OCI-LY1 (cell line): ENCODE measurements at regions not wholly inside any gene's neighbourhood (a gene's known extent, or its start where the extent isn't known, plus 50 kb on each side); places are given as distances from the start of the nearest gene placed in this dataset.
"Not testable (repeated sequence)": the region's sequence is repeated elsewhere in the genome, so short reads cannot be mapped to it uniquely, and the experiment has no call there.

ENCODE experiments used
- H2AFZ ChIP-seq: fragments of 200-600 bp; sonication (generic), shearing (Covaris generic); 2 replicates; pipeline ENCODE4 v1.6.0; 2014; ENCODE audit warnings: antibody characterized with exemption, mild to moderate bottlenecking, low read length
- H3F3A ChIP-seq: fragments of 200-600 bp; sonication (generic), shearing (Covaris generic); 2 replicates; pipeline ENCODE4 v1.6.0; 2014; ENCODE audit warnings: mild to moderate bottlenecking, antibody characterized with exemption, low read length, moderate library complexity; ENCODE audit not compliant: insufficient read depth
- H3K27ac ChIP-seq: fragments of 200-600 bp; sonication (generic); 2 replicates; pipeline ENCODE4 v1.5.1; 2014; ENCODE audit warnings: low read length, mixed run types, mild to moderate bottlenecking, low read depth; ENCODE audit not compliant: poor library complexity, severe bottlenecking
- H3K27me3 ChIP-seq: fragments of 200-600 bp; sonication (generic); 2 replicates; pipeline ENCODE4 v1.6.0; 2014; ENCODE audit warnings: antibody characterized with exemption, mild to moderate bottlenecking, low read length, moderate library complexity; ENCODE audit not compliant: insufficient read depth
- H3K36me3 ChIP-seq: fragments of 200-600 bp; sonication (generic); 2 replicates; pipeline ENCODE4 v1.6.1; 2014; ENCODE audit warnings: mild to moderate bottlenecking, antibody characterized with exemption, low read length, moderate library complexity, mixed read lengths; ENCODE audit not compliant: insufficient read depth
- H3K4me1 ChIP-seq: fragments of 200-600 bp; sonication (generic); 2 replicates; pipeline ENCODE4 v1.5.1; 2014; ENCODE audit warnings: mild to moderate bottlenecking, low read length, moderate library complexity; ENCODE audit not compliant: insufficient read depth, severe bottlenecking
- H3K4me2 ChIP-seq: fragments of 200-600 bp; sonication (generic), shearing (Covaris generic); 2 replicates; pipeline ENCODE4 v1.6.1; 2014; ENCODE audit warnings: low read length
- H3K4me3 ChIP-seq: fragments of 200-600 bp; sonication (generic); 2 replicates; pipeline ENCODE4 v1.5.1; 2014; ENCODE audit warnings: low read length, low read depth, mild to moderate bottlenecking, mixed read lengths; ENCODE audit not compliant: poor library complexity, severe bottlenecking
- H3K79me2 ChIP-seq: fragments of 200-600 bp; shearing (Covaris generic); 2 replicates; pipeline ENCODE4 v1.6.1; 2016; ENCODE audit warnings: mixed run types, low read length, mixed read lengths; ENCODE audit not compliant: insufficient read depth
- H3K9ac ChIP-seq: fragments of 200-600 bp; sonication (generic), shearing (Covaris generic); 2 replicates; pipeline ENCODE4 v1.6.1; 2014; ENCODE audit warnings: mild to moderate bottlenecking, low read length, mixed read lengths
- H3K9me2 ChIP-seq: fragments of 200-600 bp; sonication (generic), shearing (Covaris generic); 2 replicates; pipeline ENCODE4 v1.6.1; 2014; ENCODE audit warnings: low read depth, mild to moderate bottlenecking, low read length, mixed read lengths
- H3K9me3 ChIP-seq: fragments of 200-600 bp; shearing (Covaris generic); 2 replicates; pipeline ENCODE4 v1.6.1; 2014; ENCODE audit warnings: low read length, mixed read lengths
- H4K20me1 ChIP-seq: fragments of 200-600 bp; sonication (generic), shearing (Covaris generic); 2 replicates; pipeline ENCODE4 v1.6.0; 2016; ENCODE audit warnings: mild to moderate bottlenecking, low read length; ENCODE audit not compliant: insufficient read depth
- CTCF ChIP-seq: fragments of 200-600 bp; sonication (generic), shearing (Covaris generic); IDR thresholded peaks from 2 replicates; pipeline ENCODE4 v1.5.1; 2017; ENCODE audit warnings: mild to moderate bottlenecking, antibody characterized with exemption, low read length, moderate library complexity, mixed read lengths
- EZH2 ChIP-seq: fragments of 200-600 bp; sonication (generic), shearing (Covaris generic); IDR thresholded peaks from 2 replicates; pipeline ENCODE4 v1.8.0; 2017; ENCODE audit warnings: borderline replicate concordance, mixed run types, mild to moderate bottlenecking, antibody characterized with exemption, low read length, moderate library complexity, mixed read lengths

GRCh38 chr2:40666398-40666797 is 214.5 kb upstream of the SLC8A1 start:
- H3K9me3 ChIP-seq: no peaks in the 10 kb centered on the region
- no peaks in the 10 kb centered on the region for H3K79me2 ChIP-seq
- no peaks in the 10 kb centered on the region for H3F3A ChIP-seq
- no peak overlapping the region for H3K9ac ChIP-seq
- H3K4me3 ChIP-seq: no peak overlapping the region
- H3K4me2 ChIP-seq: no peak overlapping the region
- no peaks in the 10 kb centered on the region for H3K9me2 ChIP-seq
- no peaks in the 10 kb centered on the region for H3K36me3 ChIP-seq
- H2AFZ ChIP-seq: no peak overlapping the region
- no peaks in the 10 kb centered on the region for H4K20me1 ChIP-seq
- H3K27ac ChIP-seq: no peak overlapping the region
- no peaks in the 10 kb centered on the region for H3K27me3 ChIP-seq
- TF ChIP-seq EZH2: no peak
- no peak for TF ChIP-seq CTCF
- no peaks in the 10 kb centered on the region for H3K4me1 ChIP-seq

- no peaks in the 10 kb centered on the region for H4K20me1 ChIP-seq
- H3K9ac ChIP-seq: no peak overlapping the region
- TF ChIP-seq CTCF: no peak
- TF ChIP-seq EZH2: no peak
- no peaks in the 10 kb centered on the region for H3K9me2 ChIP-seq
- no peak overlapping the region for H3K27ac ChIP-seq
- no peaks in the 10 kb centered on the region for H3F3A ChIP-seq
- H2AFZ ChIP-seq: no peak overlapping the region
- H3K4me1 ChIP-seq: no peaks in the 10 kb centered on the region
- H3K36me3 ChIP-seq: no peaks in the 10 kb centered on the region
- H3K9me3 ChIP-seq: no peaks in the 10 kb centered on the region
- no peaks in the 10 kb centered on the region for H3K27me3 ChIP-seq
- H3K4me3 ChIP-seq: no peak overlapping the region
- no peaks in the 10 kb centered on the region for H3K79me2 ChIP-seq
- no peak overlapping the region for H3K4me2 ChIP-seq
Measured at GRCh38 chr2:40668425-40668824, 216.5 kb upstream of the SLC8A1 start.

- H3F3A ChIP-seq: not testable (repeated sequence)
Measured at GRCh38 chr2:40676134-40676790, 224.4 kb upstream of the SLC8A1 start.

GRCh38 chr2:40680547-40680946 is 228.7 kb upstream of the SLC8A1 start:
- H2AFZ ChIP-seq: no peak overlapping the region
- no peak overlapping the region for H3K4me2 ChIP-seq
- H3K27ac ChIP-seq: no peak overlapping the region
- no peaks in the 10 kb centered on the region for H3K36me3 ChIP-seq
- no peaks in the 10 kb centered on the region for H3K27me3 ChIP-seq
- H3K9ac ChIP-seq: no peak overlapping the region
- no peak overlapping the region for H3K4me3 ChIP-seq
- no peaks in the 10 kb centered on the region for H4K20me1 ChIP-seq
- H3F3A ChIP-seq: no peaks in the 10 kb centered on the region
- H3K79me2 ChIP-seq: no peaks in the 10 kb centered on the region
- no peaks in the 10 kb centered on the region for H3K4me1 ChIP-seq
- no peaks in the 10 kb centered on the region for H3K9me2 ChIP-seq
- H3K9me3 ChIP-seq: no peaks in the 10 kb centered on the region
- TF ChIP-seq EZH2: no peak
- TF ChIP-seq CTCF: no peak

More at GRCh38 chr2:40676134-40676790, 224.4 kb upstream of the SLC8A1 start:
- H3K9me3 ChIP-seq, H4K20me1 ChIP-seq, H3K27me3 ChIP-seq, H3K4me2 ChIP-seq, H3K27ac ChIP-seq, H3K4me3 ChIP-seq, H3K9ac ChIP-seq, H3K79me2 ChIP-seq, H3K36me3 ChIP-seq, H2AFZ ChIP-seq, H3K4me1 ChIP-seq, H3K9me2 ChIP-seq: not testable (repeated sequence)
